AG10803 (cell line): ENCODE measurements at regions not wholly inside any gene's neighbourhood (a gene's known extent, or its start where the extent isn't known, plus 50 kb on each side); places are given as distances from the start of the nearest gene placed in this dataset.

Experiments
- DNase-seq: peaks from one replicate; pipeline ENCODE4 v3.0.0; 2010; ENCODE audit warnings: low read depth
- H3K4me3 ChIP-seq: 2 replicates; pipeline ENCODE4 v1.5.1; 2011; ENCODE audit warnings: mild to moderate bottlenecking, low read length, control low read depth
- CTCF ChIP-seq: conservative IDR thresholded peaks from 2 replicates; pipeline ENCODE4 v1.5.1; 2011; ENCODE audit warnings: mild to moderate bottlenecking, low read length, control low read depth, inconsistent platforms

GRCh38 chr5:39979-40583, 51.9 kb upstream of the PLEKHG4B start:
- DNase-seq = no peak
- no peak overlapping the region for H3K4me3 ChIP-seq
- no peak for TF ChIP-seq CTCF
